ENCODE measurements at regions not wholly inside any gene's neighbourhood (a gene's known extent, or its start where the extent isn't known, plus 50 kb on each side); places are given as distances from the start of the nearest gene placed in this dataset.

- no peaks in the 10 kb centered on the region for H3K27me3 ChIP-seq
- WGBS, 2 donors: 67 to 78% methylated on average over 3 of the region's 3 CpGs
- no peaks in the 10 kb centered on the region for H3K9me3 ChIP-seq
- no peaks in the 10 kb centered on the region for H3K4me1 ChIP-seq
- H3K36me3 ChIP-seq: no peaks in the 10 kb centered on the region
- no peak overlapping the region for H3K4me3 ChIP-seq
- TF ChIP-seq CTCF (IDR thresholded peaks at IDR 0.05) (no peak), EP300 (IDR thresholded peaks at IDR 0.05) (no peak), POLR2A (IDR thresholded peaks at IDR 0.05) (no peak)
- H3K27ac ChIP-seq: no peak overlapping the region
- no peak for DNase-seq (ENCODE audit: low spot score in 2 of 2)
Measured at GRCh38 chr10:84818961-84819360, 490.6 kb downstream of the CCSER2 start.

- DNase-seq (ENCODE audit: low spot score in 2 of 2): no peak
- WGBS, 2 donors: 61 to 70% methylated on average over 3 of the region's 3 CpGs
- H3K4me1 ChIP-seq: peaks cover 0 to 3% (median 0%) of the 10 kb centered on the region in 4 donors
- no peak overlapping the region for H3K4me3 ChIP-seq
- H3K36me3 ChIP-seq: no peaks in the 10 kb centered on the region
- TF ChIP-seq EP300 (IDR thresholded peaks at IDR 0.05) (no peak), POLR2A (IDR thresholded peaks at IDR 0.05) (no peak), CTCF (IDR thresholded peaks at IDR 0.05) (no peak)
- H3K9me3 ChIP-seq: no peaks in the 10 kb centered on the region
- H3K27me3 ChIP-seq: no peaks in the 10 kb centered on the region
- H3K27ac ChIP-seq: no peak overlapping the region
Measured at GRCh38 chr10:84820120-84820519, 491.7 kb downstream of the CCSER2 start.

GRCh38 chr10:84820596-84820995, 492.2 kb downstream of the CCSER2 start:
- Histone ChIP-seq H3K9me3 (no peaks in the 10 kb centered on the region), H3K36me3 (no peaks in the 10 kb centered on the region), H3K4me1 (peaks cover 0 to 7% (median 0%) of the 10 kb centered on the region in 4 donors), H3K27ac (no peak overlapping the region), H3K4me3 (no peak overlapping the region), H3K27me3 (no peaks in the 10 kb centered on the region)
- no peak for TF ChIP-seq CTCF (IDR thresholded peaks at IDR 0.05)
- no peak for TF ChIP-seq EP300 (IDR thresholded peaks at IDR 0.05)
- TF ChIP-seq POLR2A (IDR thresholded peaks at IDR 0.05): no peak
- WGBS, 2 donors: 76 to 87% methylated on average over 2 of the region's 2 CpGs
- DNase-seq (ENCODE audit: low spot score in 2 of 2): no peak

DNA sequence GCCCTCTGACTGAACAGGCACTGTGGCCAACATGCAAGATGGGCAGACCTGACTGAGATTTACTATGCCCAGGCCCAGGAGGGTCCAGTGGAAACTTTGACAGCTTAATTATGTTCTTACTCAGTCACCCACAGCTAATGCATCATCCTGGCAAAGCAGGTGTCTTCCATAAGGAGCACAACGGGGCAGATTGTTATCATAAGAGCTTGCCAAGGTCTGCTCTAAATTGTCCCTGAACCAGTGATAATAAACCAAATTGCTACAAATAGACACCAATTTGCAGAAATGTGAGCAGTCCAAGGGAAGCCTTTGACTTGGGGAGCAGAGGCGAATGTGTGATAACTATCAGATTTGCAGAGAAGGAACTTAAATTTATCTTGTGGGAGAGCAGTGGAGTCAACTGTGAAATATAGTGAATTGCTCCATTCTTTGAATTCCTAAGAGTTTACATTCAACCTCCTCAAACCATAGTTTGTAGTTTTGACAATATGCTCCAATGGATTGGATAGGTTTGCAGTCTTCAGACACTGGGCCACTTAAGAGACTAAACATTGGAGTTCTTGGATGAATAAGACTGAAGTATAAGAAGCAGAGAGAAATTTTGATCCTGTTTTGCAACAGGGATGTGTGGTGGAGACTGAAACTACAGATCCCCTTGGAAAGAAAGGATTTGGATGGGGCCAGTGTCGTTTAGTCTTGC, 494.7 kb downstream of the CCSER2 start:
- Histone ChIP-seq H3K9me3 (no peaks in the 10 kb centered on the region), H3K27ac (no peak overlapping the region), H3K36me3 (no peaks in the 10 kb centered on the region), H3K4me1 (peaks cover 0 to 7% (median 0%) of the 10 kb centered on the region in 4 donors), H3K27me3 (no peaks in the 10 kb centered on the region), H3K4me3 (no peak overlapping the region)
- DNase-seq (ENCODE audit: low spot score in 2 of 2): no peak
- TF ChIP-seq POLR2A (IDR thresholded peaks at IDR 0.05) (no peak), EP300 (IDR thresholded peaks at IDR 0.05) (no peak), CTCF (IDR thresholded peaks at IDR 0.05) (no peak)
- WGBS, 2 donors: 64 to 78% methylated on average over 3 of the region's 3 CpGs

- whole genome bisulfite sequencing, 2 donors: 96 to 97% methylated on average over 1 of the region's 1 CpG
- Histone ChIP-seq H3K4me3 (no peak overlapping the region), H3K9me3 (no peaks in the 10 kb centered on the region), H3K27ac (no peak overlapping the region), H3K4me1 (peaks cover 0 to 7% (median 0%) of the 10 kb centered on the region in 4 donors), H3K27me3 (no peaks in the 10 kb centered on the region), H3K36me3 (no peaks in the 10 kb centered on the region)
- DNase-seq (ENCODE audit: low spot score in 2 of 2): no peak
- no peak for TF ChIP-seq POLR2A (IDR thresholded peaks at IDR 0.05)
- TF ChIP-seq EP300 (IDR thresholded peaks at IDR 0.05): no peak
- no peak for TF ChIP-seq CTCF (IDR thresholded peaks at IDR 0.05)
Measured at GRCh38 chr10:84824525-84824924, 496.1 kb downstream of the CCSER2 start.
